Sciatic nerve (tissue), 2 donors: ENCODE measurements at regions not wholly inside any gene's neighbourhood (a gene's known extent, or its start where the extent isn't known, plus 50 kb on each side); places are given as distances from the start of the nearest gene placed in this dataset.
A peak's percentile ranks its signal among the peaks of the same experiment; 100 is the strongest.

Source experiments
- ATAC-seq: fragments of 200-7000 bp; cut with Tn5 transposase; one replicate; pipeline ENCODE4 v1.9.1; 2020; ENCODE audit warnings: mild to moderate bottlenecking, moderate library complexity
- DNase-seq: peaks from one replicate; pipeline ENCODE4 v3.0.0-alpha.2; 2020; ENCODE audit warnings: low spot score
- intact Hi-C: fragments of 100-400 bp; cut with DNase I; formaldehyde crosslinking; loops from one replicate; pipeline ENCODE4 v1.14.2; 2022
- donor health status: DM: no; HTN: no; CAD: no.
- donor health status: DM: no; HTN: no; CAD: no.

DNA sequence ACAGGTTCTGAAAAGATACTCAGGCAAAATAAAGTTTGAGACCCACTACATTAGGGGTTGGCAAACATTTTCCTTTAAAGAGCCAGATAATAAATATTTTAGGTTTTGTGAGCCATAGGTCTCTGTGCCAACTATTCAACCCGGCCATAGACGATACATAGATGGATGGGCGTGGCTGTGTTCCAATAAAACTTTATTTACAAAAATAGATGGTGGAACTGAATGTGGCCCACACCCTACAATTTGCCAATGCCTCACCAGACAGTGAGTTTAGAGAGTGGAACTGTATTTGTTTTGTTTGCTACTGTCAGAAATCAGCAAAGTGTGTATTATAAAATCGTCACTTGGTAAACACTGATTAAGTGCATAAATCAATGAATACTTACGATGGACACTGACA lies 78.0 kb downstream of the ACKR3 start:
- intact Hi-C loops: no loop called here
- ATAC-seq: no peak
- no peak for DNase-seq

DNA sequence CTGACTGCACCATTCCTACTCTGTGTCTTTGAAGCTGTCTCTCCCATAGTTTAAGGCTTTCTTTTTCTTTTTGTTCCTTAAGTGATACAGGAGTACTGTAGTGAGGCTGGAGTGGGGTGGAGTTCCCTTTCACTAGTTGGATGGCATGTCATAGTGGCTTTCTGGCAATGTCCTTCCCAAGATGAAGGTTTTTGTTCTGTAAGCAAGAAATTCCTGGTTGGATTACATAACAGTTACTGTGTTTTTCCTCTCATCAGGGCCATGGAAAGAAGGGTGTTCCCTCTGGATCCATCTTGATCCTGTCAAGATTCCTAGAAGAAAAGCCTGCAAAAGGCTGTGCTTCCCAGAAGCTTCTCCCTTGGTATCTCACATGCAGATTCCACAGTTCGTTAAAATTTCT lies 84.2 kb downstream of the ACKR3 start:
- ATAC-seq: peak; percentile 84

DNA sequence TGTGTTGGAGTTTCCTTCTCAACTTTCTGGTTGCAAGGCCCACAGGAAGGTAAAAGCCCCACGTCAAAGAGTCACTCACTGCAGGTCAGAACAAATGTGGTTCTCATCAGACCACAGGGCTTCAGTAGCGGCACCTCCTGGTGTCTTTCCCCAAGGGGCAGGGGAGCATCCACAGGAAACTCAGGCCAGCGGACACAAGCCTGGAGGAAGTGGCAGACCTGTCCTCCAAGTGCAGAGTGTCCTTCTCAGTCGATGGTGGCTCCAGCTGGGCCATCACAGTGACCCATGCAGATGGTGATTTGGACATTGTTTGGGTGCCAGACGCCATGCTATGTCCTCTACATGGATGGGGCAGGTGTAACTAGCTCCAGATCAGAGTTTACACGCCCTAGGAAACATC lies 84.9 kb downstream of the ACKR3 start:
- intact Hi-C loops: no loop called here
- peak; percentile 16 for ATAC-seq
- no peak for DNase-seq

More for the DNA sequence above, 84.2 kb downstream of the ACKR3 start:
- no peak for DNase-seq
- intact Hi-C loops: no loop called here

GRCh38 chr2:236656166-236656565 lies 86.5 kb downstream of the ACKR3 start:
- intact Hi-C loops: no loop called here
- no peak for DNase-seq
- ATAC-seq: no peak

DNA sequence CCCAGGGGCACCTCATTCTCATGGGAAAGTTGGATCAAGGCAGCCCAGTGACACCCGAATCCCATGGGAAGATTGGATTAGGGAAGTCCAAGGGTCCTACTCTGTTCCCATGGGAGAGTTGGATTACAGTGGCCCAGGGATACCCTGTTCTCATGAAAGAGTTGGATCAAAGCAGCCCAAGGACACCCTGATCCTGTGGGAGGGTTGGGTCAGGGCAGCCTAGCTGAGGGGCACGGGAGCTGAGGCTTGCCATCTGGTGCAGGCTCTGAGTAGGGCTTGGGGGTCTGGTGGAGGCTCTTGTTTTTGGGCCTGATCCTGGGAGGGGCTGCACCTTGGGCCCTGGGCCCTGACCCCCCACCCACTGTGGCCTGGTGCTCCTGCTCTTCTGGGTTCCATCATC lies 87.1 kb downstream of the ACKR3 start:
- DNase-seq: no peak
- no peak for ATAC-seq

DNA sequence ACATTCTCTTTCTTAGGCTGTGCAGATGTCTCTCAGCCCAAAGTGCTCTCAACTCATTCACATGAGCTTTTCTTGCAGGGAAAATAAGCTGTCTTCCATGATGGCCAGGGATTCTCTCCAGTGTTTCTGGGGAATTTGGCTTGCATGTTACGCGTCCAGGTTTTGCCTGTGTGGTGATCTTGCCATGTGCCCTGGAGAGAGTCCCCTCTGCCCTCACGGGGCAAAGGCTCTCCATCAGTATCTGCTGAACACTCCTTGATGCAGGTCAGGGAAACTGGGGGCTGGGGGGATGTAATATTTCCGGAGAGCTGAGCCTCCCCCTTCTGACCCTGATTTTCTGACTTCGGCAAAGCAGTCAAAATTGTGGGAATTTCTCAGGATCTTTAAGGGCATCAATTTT lies 87.6 kb downstream of the ACKR3 start:
- intact Hi-C loops: no loop called here
- DNase-seq (no peak), ATAC-seq (no peak)

More for the DNA sequence above, 87.1 kb downstream of the ACKR3 start:
- intact Hi-C loops: no loop called here

DNA sequence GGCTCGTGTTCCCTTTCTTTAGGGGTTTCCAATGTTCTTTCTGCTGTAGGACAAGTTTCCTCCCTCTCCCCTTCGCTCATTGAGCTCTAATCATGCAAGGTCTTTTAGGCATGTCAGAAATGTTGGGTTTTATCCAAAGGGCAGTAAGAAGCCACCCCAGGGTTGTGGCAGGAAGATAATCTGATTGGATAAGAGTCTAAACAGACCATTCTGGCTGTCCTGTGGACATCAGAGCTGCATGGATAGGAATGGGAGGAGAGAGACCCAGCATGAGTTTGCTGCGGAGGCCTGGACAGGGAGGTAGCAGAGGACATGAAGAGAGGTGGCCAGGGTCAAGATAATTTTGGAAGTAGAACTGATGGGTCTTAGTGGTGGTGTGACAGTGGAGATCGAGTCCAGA lies 88.2 kb downstream of the ACKR3 start:
- intact Hi-C loops: no loop called here
- DNase-seq (no peak), ATAC-seq (no peak)

GRCh38 chr2:236658974-236659757 lies 89.5 kb downstream of the ACKR3 start:
- no peak for ATAC-seq
- intact Hi-C loops: no loop called here
- DNase-seq: no peak

DNA sequence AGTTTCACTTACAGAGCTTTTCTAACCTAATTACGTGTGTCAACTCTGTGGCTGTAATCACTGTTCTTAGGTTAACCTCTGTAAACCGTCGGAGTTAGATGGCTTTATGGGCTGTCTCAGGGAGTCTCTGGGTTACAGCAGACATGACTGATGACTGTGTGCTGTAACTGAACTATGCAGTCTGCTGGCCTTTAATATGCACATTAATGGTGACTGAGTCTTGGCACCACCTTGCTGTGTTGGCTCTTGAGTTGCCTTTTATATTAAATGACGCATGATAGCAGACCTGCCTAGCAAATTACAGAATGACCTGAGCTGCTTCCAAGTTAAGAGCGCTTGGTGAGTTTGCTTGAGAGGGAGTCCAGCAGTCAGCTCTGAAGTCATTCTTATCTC lies 90.1 kb downstream of the ACKR3 start:
- intact Hi-C loops: no loop called here
- DNase-seq (no peak), ATAC-seq (no peak)

GRCh38 chr2:236661061-236661761 lies 91.6 kb downstream of the ACKR3 start:
- ATAC-seq: peak; percentile 35
- no peak for DNase-seq
- intact Hi-C loops: no loop called here

GRCh38 chr2:236661762-236662110 lies 92.1 kb downstream of the ACKR3 start:
- ATAC-seq (peak; percentile 70), DNase-seq (no peak)
- intact Hi-C loops: no loop called here

GRCh38 chr2:236662231-236663185 lies 92.9 kb downstream of the ACKR3 start:
- intact Hi-C loops: no loop called here
- DNase-seq: no peak
- peak; percentile 50 for ATAC-seq

DNA sequence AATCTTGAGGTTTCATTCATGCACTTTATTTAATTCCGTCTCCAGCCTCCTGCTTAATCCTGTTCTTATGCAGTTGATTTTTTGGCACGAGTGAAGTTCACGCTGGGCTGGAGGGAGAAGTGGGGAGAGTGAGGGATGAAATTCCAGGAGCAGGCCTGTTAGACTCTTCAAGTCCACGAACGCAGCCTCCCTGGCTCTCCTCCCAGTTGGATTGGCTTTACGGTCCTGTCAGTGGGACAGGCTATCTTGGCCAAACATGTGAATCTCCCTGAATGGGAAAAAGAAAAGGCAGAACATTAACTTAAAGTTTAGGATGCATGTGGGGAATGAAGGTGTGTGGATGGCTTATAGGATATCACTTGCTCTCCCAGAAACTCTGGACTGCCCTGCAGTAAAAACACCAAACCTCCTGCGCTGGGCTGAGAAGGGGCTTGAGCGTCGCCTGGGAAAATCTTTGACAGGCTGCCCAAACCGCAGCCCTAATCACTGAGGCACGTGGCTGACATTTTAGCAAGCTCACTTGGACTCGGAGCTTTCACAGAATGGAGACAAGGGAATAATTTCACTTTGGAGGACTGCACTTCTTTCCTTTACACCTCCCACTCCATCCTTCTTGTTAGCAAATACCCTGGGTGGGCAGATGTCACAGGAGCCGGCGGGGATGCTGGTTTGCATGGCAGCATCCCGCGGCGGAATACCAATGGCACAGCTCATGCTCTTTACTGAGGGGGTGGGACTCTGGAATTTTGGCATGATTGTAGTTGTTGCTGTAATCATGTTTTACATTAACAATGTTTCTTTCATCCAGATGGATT lies 93.9 kb downstream of the ACKR3 start:
- peak; percentile 83 for ATAC-seq
- peak; percentile 85 for DNase-seq
- intact Hi-C loops: no loop called here

DNA sequence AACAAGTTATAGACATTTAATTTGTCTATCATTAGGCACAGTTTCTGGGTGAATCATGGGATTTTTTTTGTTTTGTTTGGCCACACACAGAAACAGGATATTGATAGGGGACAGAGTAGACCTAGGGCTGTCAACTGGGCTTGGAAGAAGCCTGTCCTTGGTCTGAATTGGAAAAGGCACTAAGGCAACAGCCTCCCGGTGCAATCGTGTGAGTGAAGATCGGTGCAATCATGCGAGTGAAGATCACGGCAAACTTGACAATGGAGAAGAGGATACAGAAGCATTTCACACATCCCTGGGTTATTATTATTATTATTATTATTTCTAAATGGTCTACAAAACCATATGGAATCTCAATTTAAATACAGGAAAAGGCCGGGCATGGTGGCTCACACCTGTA lies 94.5 kb downstream of the ACKR3 start:
- peak; percentile 16 for ATAC-seq
- intact Hi-C loops: no loop called here
- DNase-seq: no peak

GRCh38 chr2:236665101-236665500 lies 95.5 kb downstream of the ACKR3 start:
- ATAC-seq (no peak), DNase-seq (no peak)
- intact Hi-C loops: no loop called here

- ATAC-seq (no peak), DNase-seq (no peak)
- intact Hi-C loops: no loop called here
Measured at GRCh38 chr2:236665572-236666118, 96.0 kb downstream of the ACKR3 start.

GRCh38 chr2:236666646-236667204 lies 97.1 kb downstream of the ACKR3 start:
- DNase-seq (no peak), ATAC-seq (no peak)
- intact Hi-C loops: no loop called here

DNA sequence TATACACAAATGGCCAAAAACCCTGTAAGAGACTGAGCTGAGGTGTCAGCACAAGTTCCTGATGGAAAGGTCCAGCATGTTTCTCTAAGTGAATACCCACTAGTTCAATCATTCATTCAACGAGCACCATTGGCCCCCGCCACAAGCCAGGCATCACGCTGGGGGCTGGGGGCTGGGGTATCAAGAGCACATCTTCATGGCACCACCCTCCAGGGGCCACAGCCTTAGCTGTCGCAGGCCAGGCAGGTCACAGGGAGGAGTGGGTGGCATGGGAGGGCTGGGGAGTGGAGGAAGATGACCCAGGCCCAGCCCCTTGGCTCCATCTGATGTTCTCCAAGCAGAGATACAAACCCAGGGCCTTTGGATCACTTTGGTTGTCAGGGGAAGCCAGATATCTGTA lies 97.9 kb downstream of the ACKR3 start:
- DNase-seq (no peak), ATAC-seq (no peak)
- intact Hi-C loops: no loop called here
